DND-41 (cell line): ENCODE measurements at regions not wholly inside any gene's neighbourhood (a gene's known extent, or its start where the extent isn't known, plus 50 kb on each side); places are given as distances from the start of the nearest gene placed in this dataset.

ENCODE experiments used
- ATAC-seq: fragments of 200-7000 bp; cut with Tn5 transposase; 3 replicates; pipeline ENCODE4 v1.9.1; 2021; ENCODE audit warnings: low read depth; ENCODE audit not compliant: insufficient read depth
- DNase-seq: peaks from one replicate; pipeline ENCODE4 v3.0.0-alpha.2; 2020
- H2AFZ ChIP-seq: 2 replicates; pipeline ENCODE4 v1.6.0; 2012; ENCODE audit warnings: low read depth, low read length
- H3K27ac ChIP-seq: 2 replicates; pipeline ENCODE4 v1.5.1; 2012; ENCODE audit warnings: low read length, inconsistent platforms
- H3K27me3 ChIP-seq: fragments of 200-600 bp; sonication (generic); 2 replicates; pipeline ENCODE4 v1.6.0; 2012; ENCODE audit warnings: low read length, mild to moderate bottlenecking, inconsistent platforms; ENCODE audit not compliant: insufficient read depth, poor library complexity
- H3K36me3 ChIP-seq: 2 replicates; pipeline ENCODE4 v1.5.1; 2012; ENCODE audit warnings: low read length, inconsistent platforms; ENCODE audit not compliant: insufficient read depth
- H3K4me1 ChIP-seq: 2 replicates; pipeline ENCODE4 v1.5.1; 2012; ENCODE audit warnings: mild to moderate bottlenecking, low read length; ENCODE audit not compliant: insufficient read depth
- H3K4me2 ChIP-seq: 2 replicates; pipeline ENCODE4 v1.6.0; 2012; ENCODE audit warnings: mild to moderate bottlenecking, moderate library complexity, low read length, inconsistent platforms; ENCODE audit not compliant: insufficient read depth
- H3K4me3 ChIP-seq, 2 experiments: fragments of 200-600 bp in 1 of 2; shearing (Covaris generic) in 1 of 2; 2 replicates each; pipeline ENCODE4 v1.5.1; 2012 to 2016; ENCODE audit warnings: inconsistent platforms in 2 of 2, low read length in 2 of 2, mild to moderate bottlenecking in 2 of 2, low read depth in 1 of 2, moderate library complexity in 1 of 2
- H3K79me2 ChIP-seq: 2 replicates; pipeline ENCODE4 v1.6.0; 2012; ENCODE audit warnings: low read length, inconsistent platforms; ENCODE audit not compliant: insufficient read depth
- H3K9ac ChIP-seq: 2 replicates; pipeline ENCODE4 v1.6.0; 2012; ENCODE audit warnings: low read depth, mild to moderate bottlenecking, inconsistent platforms, low read length, moderate library complexity
- H3K9me3 ChIP-seq: 2 replicates; pipeline ENCODE4 v1.5.1; 2012; ENCODE audit warnings: low read length, moderate library complexity, mild to moderate bottlenecking, inconsistent platforms; ENCODE audit not compliant: insufficient read depth, severe bottlenecking
- H4K20me1 ChIP-seq: 2 replicates; pipeline ENCODE4 v1.6.0; 2012; ENCODE audit warnings: low read length; ENCODE audit not compliant: insufficient read depth
- CTCF ChIP-seq: IDR thresholded peaks from 2 replicates; pipeline ENCODE4 v1.5.1; 2012; ENCODE audit warnings: borderline replicate concordance, low read length, moderate library complexity, mild to moderate bottlenecking; ENCODE audit not compliant: poor library complexity, severe bottlenecking; ENCODE audit errors: extremely low read depth
- EZH2 ChIP-seq: IDR thresholded peaks from 3 replicates; pipeline ENCODE4 v1.6.1; 2012; ENCODE audit warnings: borderline replicate concordance, low read depth, mild to moderate bottlenecking, moderate library complexity, low read length, inconsistent platforms; ENCODE audit not compliant: severe bottlenecking

DNA sequence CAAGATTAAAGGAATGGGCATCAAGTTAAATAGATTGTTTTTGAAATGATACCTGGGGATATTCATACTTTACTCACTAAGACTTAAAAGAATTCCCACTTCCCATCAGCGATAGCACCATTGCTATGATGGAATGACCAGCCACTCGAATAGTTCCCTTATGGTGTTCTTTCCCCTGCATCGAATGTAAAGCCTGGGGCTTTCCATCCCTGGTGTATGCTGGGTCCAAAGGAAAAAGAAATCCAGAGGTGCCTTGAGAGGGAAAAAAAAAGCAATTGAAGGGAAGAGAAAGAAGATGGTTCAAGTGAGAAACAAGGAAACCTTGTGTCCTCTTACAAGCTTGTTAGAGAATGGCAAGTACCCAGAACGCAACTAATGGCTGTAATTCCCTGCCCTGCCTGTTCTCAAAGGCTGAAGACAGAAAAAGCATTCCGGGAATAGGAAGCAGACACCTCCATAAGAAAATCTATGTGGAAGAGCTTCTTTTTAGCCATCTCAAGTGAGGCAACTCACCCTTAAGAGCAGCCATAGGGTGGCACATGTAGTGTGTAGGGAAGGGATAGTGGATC, 351.1 kb upstream of the DAB2 start:
- TF ChIP-seq EZH2 (no peak), CTCF (no peak)
- no peak overlapping the region for H3K4me2 ChIP-seq
- DNase-seq (no peak), ATAC-seq (no peak)
- no peaks in the 10 kb centered on the region for H4K20me1 ChIP-seq
- no peak overlapping the region for H3K9ac ChIP-seq
- no peaks in the 10 kb centered on the region for H3K4me1 ChIP-seq
- no peaks in the 10 kb centered on the region for H3K79me2 ChIP-seq
- peaks cover 6% of the 10 kb centered on the region for H3K27me3 ChIP-seq
- H3K9me3 ChIP-seq = no peaks in the 10 kb centered on the region
- H3K36me3 ChIP-seq = no peaks in the 10 kb centered on the region
- no peak overlapping the region for H2AFZ ChIP-seq
- no peak overlapping the region for H3K27ac ChIP-seq
- H3K4me3 ChIP-seq = no peak overlapping the region

DNA sequence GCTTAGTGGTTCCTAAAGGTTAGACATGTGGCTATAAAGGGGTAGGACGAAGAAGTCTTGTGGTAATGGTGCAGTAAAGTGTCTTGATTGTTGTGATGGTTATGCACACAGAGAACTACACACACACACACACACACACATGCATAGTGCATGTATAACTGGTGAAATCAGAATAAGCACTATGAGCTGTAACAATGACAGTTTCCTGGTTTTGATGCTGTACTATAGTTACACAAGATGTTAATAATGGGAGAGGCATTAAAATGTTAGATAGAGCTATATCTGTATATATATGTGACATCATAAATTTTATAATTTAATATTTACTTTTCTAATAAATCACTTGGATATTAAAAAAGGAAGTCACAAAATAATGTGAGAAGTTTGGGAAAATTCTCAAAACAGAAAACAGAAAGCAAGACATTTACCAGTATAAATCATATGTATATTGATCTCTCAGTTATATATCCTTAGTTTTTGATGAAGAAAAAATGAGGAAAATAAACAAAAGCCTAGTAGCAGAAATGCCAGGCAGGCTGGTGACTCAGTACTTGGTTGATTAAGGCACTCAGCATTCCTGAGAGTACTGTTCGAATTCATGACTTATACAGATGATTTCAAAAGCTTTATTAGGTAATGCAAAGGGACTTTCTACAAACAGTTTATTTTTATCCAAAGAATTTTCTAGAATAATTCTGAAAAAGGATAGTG, 350.5 kb upstream of the DAB2 start:
- no peak overlapping the region for H3K27ac ChIP-seq
- H3K27me3 ChIP-seq = peaks cover 10% of the 10 kb centered on the region
- H3K4me3 ChIP-seq = no peak overlapping the region
- H3K9me3 ChIP-seq = no peaks in the 10 kb centered on the region
- H3K9ac ChIP-seq = no peak overlapping the region
- ATAC-seq = no peak
- no peaks in the 10 kb centered on the region for H3K79me2 ChIP-seq
- no peaks in the 10 kb centered on the region for H3K36me3 ChIP-seq
- H2AFZ ChIP-seq = no peak overlapping the region
- no peaks in the 10 kb centered on the region for H3K4me1 ChIP-seq
- H3K4me2 ChIP-seq = no peak overlapping the region
- TF ChIP-seq EZH2 = no peak
- no peak for TF ChIP-seq CTCF
- H4K20me1 ChIP-seq = no peaks in the 10 kb centered on the region
- DNase-seq = no peak

DNA sequence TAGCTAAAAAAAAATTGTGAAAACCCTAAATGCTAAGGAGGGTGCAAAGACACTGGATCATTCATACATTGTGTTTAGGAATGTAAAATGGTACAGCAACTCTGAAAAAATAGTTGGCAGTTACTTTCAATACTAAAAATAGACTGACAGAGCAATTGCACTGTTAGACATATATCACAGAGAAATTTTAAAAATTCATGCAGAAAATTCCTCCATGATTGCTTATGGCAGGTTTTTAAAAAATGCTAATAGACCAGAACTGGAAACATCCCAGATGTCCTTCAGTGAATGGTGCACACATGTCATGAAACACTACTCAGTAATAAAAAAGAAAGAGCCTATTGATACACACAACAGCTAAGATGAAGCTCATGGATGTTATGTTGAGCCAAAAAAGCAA, 349.8 kb upstream of the DAB2 start:
- Histone ChIP-seq H3K4me1 (no peaks in the 10 kb centered on the region), H3K79me2 (no peaks in the 10 kb centered on the region), H4K20me1 (no peaks in the 10 kb centered on the region), H3K9me3 (no peaks in the 10 kb centered on the region), H3K4me3 (no peak overlapping the region), H3K27me3 (peaks cover 10% of the 10 kb centered on the region), H3K9ac (no peak overlapping the region), H3K4me2 (no peak overlapping the region), H3K27ac (no peak overlapping the region), H2AFZ (no peak overlapping the region), H3K36me3 (no peaks in the 10 kb centered on the region)
- no peak for TF ChIP-seq EZH2
- TF ChIP-seq CTCF = no peak
- DNase-seq = no peak
- no peak for ATAC-seq

DNA sequence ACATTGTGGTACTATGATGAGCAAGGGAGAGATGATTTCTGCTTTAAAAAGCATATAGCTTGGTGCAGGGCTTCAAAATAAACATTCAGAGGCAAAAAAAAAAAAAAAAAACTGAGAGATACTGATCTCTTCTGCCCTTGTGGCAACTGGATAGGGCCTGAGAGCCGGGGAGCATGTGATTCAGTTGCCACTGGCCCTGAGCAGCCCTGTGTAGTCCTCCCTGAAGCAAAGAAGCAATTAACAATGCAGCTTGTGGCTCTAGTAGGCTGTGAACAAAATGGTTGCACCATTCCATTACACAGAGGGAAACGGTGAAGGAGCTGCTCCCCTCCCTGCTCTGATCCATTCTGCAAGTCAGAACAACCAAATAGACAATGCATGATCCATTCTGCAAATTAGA, 347.5 kb upstream of the DAB2 start:
- H2AFZ ChIP-seq = no peak overlapping the region
- no peak for TF ChIP-seq EZH2
- TF ChIP-seq CTCF = no peak
- DNase-seq (no peak), ATAC-seq (no peak)
- H3K9ac ChIP-seq = no peak overlapping the region
- H3K4me3 ChIP-seq = no peak overlapping the region
- H3K27me3 ChIP-seq = peaks cover 10% of the 10 kb centered on the region
- no peaks in the 10 kb centered on the region for H3K79me2 ChIP-seq
- H3K36me3 ChIP-seq = no peaks in the 10 kb centered on the region
- H3K4me1 ChIP-seq = no peaks in the 10 kb centered on the region
- H3K4me2 ChIP-seq = no peak overlapping the region
- no peak overlapping the region for H3K27ac ChIP-seq
- no peaks in the 10 kb centered on the region for H3K9me3 ChIP-seq
- no peaks in the 10 kb centered on the region for H4K20me1 ChIP-seq
